Esophagus squamous epithelium (tissue), 4 donors: ENCODE measurements at regions not wholly inside any gene's neighbourhood (a gene's known extent, or its start where the extent isn't known, plus 50 kb on each side); places are given as distances from the start of the nearest gene placed in this dataset.

Source experiments
- CTCF ChIP-seq, 6 experiments: fragments of 450-650 bp in 4 of 6; fragments of 200-600 bp in 2 of 6; sonication (generic) in 2 of 6; IDR thresholded peaks; one replicate each; pipeline ENCODE4 v1.5.1; 2016 to 2019; ENCODE audit warnings: antibody characterized with exemption in 6 of 6, mild to moderate bottlenecking in 4 of 6, moderate library complexity in 4 of 6
- POLR2A ChIP-seq, 4 donors: fragments of 450-650 bp; IDR thresholded peaks; one replicate each; pipeline ENCODE4 v1.6.1; 2017; ENCODE audit warnings: antibody characterized with exemption in 4 of 4, mild to moderate bottlenecking in 4 of 4, moderate library complexity in 3 of 4

DNA sequence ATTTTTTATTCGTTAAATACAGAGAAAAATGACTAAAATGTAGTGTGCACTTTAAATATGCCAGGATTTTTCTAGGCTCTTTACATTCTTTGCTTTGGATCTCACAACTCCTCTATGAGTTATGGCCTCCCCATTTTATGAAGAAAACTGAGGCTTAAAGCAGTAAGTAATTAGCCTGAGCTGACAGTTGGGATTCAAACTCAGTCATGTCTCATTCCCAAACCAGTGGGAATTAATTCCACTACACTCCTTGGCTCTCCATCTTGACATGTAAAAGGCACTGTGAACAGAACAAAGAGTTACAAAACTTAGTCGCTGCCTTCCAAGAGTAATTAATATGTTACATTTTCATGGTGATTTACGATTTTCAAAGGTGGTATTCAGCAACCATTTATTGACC is 351.9 kb downstream of the SATB2 start:
- no peak for TF ChIP-seq CTCF (IDR thresholded peaks at IDR 0.05)
- no peak for TF ChIP-seq POLR2A (IDR thresholded peaks at IDR 0.05)
